Endothelial cell of umbilical vein (primary cell): ENCODE measurements at regions not wholly inside any gene's neighbourhood (a gene's known extent, or its start where the extent isn't known, plus 50 kb on each side); places are given as distances from the start of the nearest gene placed in this dataset.

Experiments
- BruUV-seq: library from RNA; stranded (reverse); fragments of 400-500 nt; replicated peaks from 2 replicates; lab custom pipeline; 2021; lab: Mats Ljungman, UMichigan
- CTCF ChIA-PET: fragments of 300-600, 350-600 bp; sonication (Branson Sonifier 250); formaldehyde crosslinking; loops from one replicate; lab custom pipeline; 2021; ENCODE audit warnings: antibody characterized with exemption, inconsistent platforms; lab: Charles Lee
- POLR2A ChIA-PET: fragments of 300-600, 350-600 bp; sonication (Branson Sonifier 250); formaldehyde crosslinking; loops from one replicate; lab custom pipeline; 2021; ENCODE audit warnings: antibody characterized with exemption, inconsistent platforms; lab: Charles Lee
- DNase-seq: peaks from one replicate; pipeline ENCODE4 v3.0.0-alpha.2; 2011; ENCODE audit warnings: low read depth, low spot score
- FAIRE-seq: peaks from 2 replicates; lab custom pipeline; 2011; peaks lifted over from hg19 to GRCh38; lab: Jason Lieb, UNC
- H2AFZ ChIP-seq: 2 replicates; pipeline ENCODE4 v1.6.0; 2012; ENCODE audit warnings: low read depth, low read length, control low read depth, inconsistent platforms
- H3K27ac ChIP-seq: 2 replicates; pipeline ENCODE4 v1.5.1; 2011; ENCODE audit warnings: low read depth, mild to moderate bottlenecking, control low read depth, low read length, moderate library complexity; ENCODE audit not compliant: insufficient read depth
- H3K27me3 ChIP-seq, 2 experiments: 2 replicates each; pipeline versions ENCODE4 v1.6.0 to v1.6.1; 2011; ENCODE audit warnings: low read length in 2 of 2, mixed read lengths in 1 of 2; ENCODE audit not compliant: control insufficient read depth in 2 of 2, insufficient read depth in 2 of 2
- H3K36me3 ChIP-seq, 2 experiments: 2 replicates in 1 of 2; 3 replicates in 1 of 2; pipeline ENCODE4 v1.5.1; 2011; ENCODE audit warnings: low read length in 2 of 2, mild to moderate bottlenecking in 1 of 2, moderate library complexity in 1 of 2; ENCODE audit not compliant: control insufficient read depth in 2 of 2, insufficient read depth in 2 of 2; ENCODE audit errors: extremely low read depth in 1 of 2
- H3K4me1 ChIP-seq: 3 replicates; pipeline ENCODE4 v1.5.1; 2011; ENCODE audit warnings: mild to moderate bottlenecking, low read length; ENCODE audit not compliant: control insufficient read depth, insufficient read depth; ENCODE audit errors: extremely low read depth
- H3K4me2 ChIP-seq: 2 replicates; pipeline ENCODE4 v1.6.1; 2011; ENCODE audit warnings: low read length, control low read depth, mixed read lengths; ENCODE audit not compliant: insufficient read depth
- H3K4me3 ChIP-seq, 3 experiments: fragments of 200-600 bp in 1 of 3; sonication (generic), shearing (Covaris generic) in 1 of 3; replicated peaks in 1 of 3; 2 replicates each; pipeline ENCODE4 v1.5.1; 2011 to 2016; ENCODE audit warnings: control low read depth in 3 of 3, low read length in 3 of 3, mild to moderate bottlenecking in 2 of 3, inconsistent platforms in 1 of 3, low read depth in 1 of 3, moderate library complexity in 1 of 3; ENCODE audit not compliant: insufficient read depth in 1 of 3
- H3K79me2 ChIP-seq: 2 replicates; pipeline ENCODE4 v1.6.0; 2012; ENCODE audit warnings: low read length, inconsistent platforms; ENCODE audit not compliant: control insufficient read depth, insufficient read depth
- H3K9ac ChIP-seq: replicated peaks from 2 replicates; pipeline ENCODE3; 2011; ENCODE audit warnings: low read length, control low read depth; ENCODE audit not compliant: insufficient read depth; ENCODE audit errors: extremely low read depth
- H3K9me1 ChIP-seq: replicated peaks from 3 replicates; pipeline ENCODE4 v1.6.0; 2011; ENCODE audit warnings: mild to moderate bottlenecking, low read length; ENCODE audit not compliant: control insufficient read depth, insufficient read depth; ENCODE audit errors: extremely low read depth
- H3K9me3 ChIP-seq: replicated peaks from 2 replicates; pipeline ENCODE4 v1.5.1; 2012; ENCODE audit warnings: low read length, inconsistent platforms; ENCODE audit not compliant: control insufficient read depth, insufficient read depth
- H4K20me1 ChIP-seq: replicated peaks from 2 replicates; pipeline ENCODE3; 2011; ENCODE audit warnings: mild to moderate bottlenecking, low read length; ENCODE audit not compliant: control insufficient read depth, insufficient read depth; ENCODE audit errors: extremely low read depth
- EZH2 ChIP-seq: IDR thresholded peaks from 2 replicates; pipeline ENCODE4 v1.6.1; 2012; ENCODE audit warnings: borderline replicate concordance, low read depth, mild to moderate bottlenecking, moderate library complexity, low read length, inconsistent platforms; ENCODE audit not compliant: severe bottlenecking
- FOS ChIP-seq: IDR thresholded peaks from 2 replicates; pipeline ENCODE4 v1.6.1; 2011; ENCODE audit warnings: mild to moderate bottlenecking, low read length, moderate library complexity, borderline replicate concordance; ENCODE audit not compliant: insufficient read depth
- GATA2 ChIP-seq: IDR thresholded peaks from 2 replicates; pipeline ENCODE4 v1.7.0; 2011; ENCODE audit warnings: low read depth, mild to moderate bottlenecking, moderate library complexity, mixed read lengths, low read length; ENCODE audit not compliant: insufficient read length, insufficient read depth
- JUN ChIP-seq: IDR thresholded peaks from 2 replicates; pipeline ENCODE4 v1.6.1; 2011; ENCODE audit warnings: borderline replicate concordance, low read depth; ENCODE audit not compliant: insufficient read length, insufficient read depth
- MYC ChIP-seq: IDR thresholded peaks from one replicate; pipeline ENCODE4 v1.6.1; 2011; ENCODE audit warnings: mild to moderate bottlenecking, low read depth, low read length
- POLR2A ChIP-seq: IDR thresholded peaks from 2 replicates; pipeline ENCODE4 v1.6.1; 2012; ENCODE audit warnings: low read depth, mild to moderate bottlenecking, control low read depth, low read length
- POLR2AphosphoS5 ChIP-seq: IDR thresholded peaks from 2 replicates; pipeline ENCODE4 v1.6.1; 2012; ENCODE audit warnings: low read depth, mild to moderate bottlenecking, control low read depth, low read length, moderate library complexity; ENCODE audit not compliant: insufficient read depth
- dilution Hi-C: fragments of 300-500 bp; cut with MboI; formaldehyde crosslinking; loops from one replicate; pipeline ENCODE4 v1.15.0; 2019; ENCODE audit warnings: low sequenced_read_pairs; ENCODE audit not compliant: extremely low pct_ligation_motif_present
- intact Hi-C: fragments of 100-400 bp; cut with micrococcal nuclease; formaldehyde crosslinking; loops from one replicate; pipeline ENCODE4 v1.10.0; 2022
- TF ChIP-seq, protein P1 (sequence below): IDR thresholded peaks from 2 replicates; pipeline ENCODE4 v1.6.1; 2011; ENCODE audit not compliant: insufficient read depth, insufficient read length
- TF ChIP-seq, protein P2 (sequence below), 2 donors: IDR thresholded peaks; 1 replicate in 1 of 2; 2 replicates in 1 of 2; pipeline ENCODE4 v1.5.1; 2011; ENCODE audit warnings: low read length in 2 of 2, mild to moderate bottlenecking in 2 of 2, moderate library complexity in 2 of 2, control low read depth in 1 of 2, inconsistent platforms in 1 of 2, low read depth in 1 of 2; ENCODE audit not compliant: insufficient read depth in 1 of 2; ENCODE audit errors: extremely low read depth in 1 of 2

DNA sequence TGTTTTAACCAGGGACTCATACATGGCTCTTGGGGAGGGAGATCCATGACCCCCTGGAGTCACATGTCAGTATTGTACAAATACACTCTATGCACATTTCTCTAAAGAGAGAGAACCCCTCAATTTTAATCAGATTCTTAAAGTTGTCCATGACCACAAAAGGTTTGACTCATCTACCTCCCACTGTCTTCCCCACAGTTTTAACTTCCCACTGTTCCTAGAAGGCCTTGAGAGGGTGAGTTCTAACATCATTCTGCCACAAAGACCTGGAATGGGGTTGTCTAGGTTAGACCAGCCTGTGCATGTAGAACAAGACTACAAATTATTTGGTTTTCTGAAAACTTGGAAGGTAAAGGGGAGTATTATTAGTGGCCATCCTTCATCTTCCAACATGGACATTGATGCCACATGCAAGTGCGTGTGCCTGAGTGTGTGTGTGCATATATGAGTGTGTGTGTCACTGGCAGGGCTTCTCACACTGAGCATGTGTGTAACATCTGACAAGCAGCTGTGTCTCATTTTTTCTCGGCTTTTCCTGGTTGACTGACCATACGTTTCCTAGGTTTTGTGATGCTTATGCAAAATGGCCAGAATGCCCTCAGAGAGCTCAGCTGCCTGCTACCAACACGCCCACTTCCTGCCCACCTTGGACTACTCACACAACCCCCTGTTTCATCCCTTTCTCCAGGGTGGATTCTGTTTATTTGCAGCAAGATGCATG lies 94.6 kb upstream of the LGALSL start:
- Histone ChIP-seq H4K20me1 (no peaks in the 10 kb centered on the region), H3K27me3 (peaks cover 12 to 24% of the 10 kb centered on the region in 2 experiments), H3K4me2 (no peak overlapping the region), H3K9ac (no peak overlapping the region), H3K9me1 (no peaks in the 10 kb centered on the region), H3K9me3 (no peaks in the 10 kb centered on the region), H2AFZ (peak overlapping the region; percentile 53), H3K79me2 (no peaks in the 10 kb centered on the region), H3K4me3 (no peak overlapping the region), H3K27ac (no peak overlapping the region), H3K36me3 (no peaks in the 10 kb centered on the region), H3K4me1 (peaks cover 3% of the 10 kb centered on the region)
- CTCF ChIA-PET = interaction anchor here (0.9 to 2.2 kb wide), 6 partner anchors 28 to 529 kb away, joined by 3 to 18 read pairs (median 6); no protein-coding TSS in a partner anchor
- DNase-seq (no peak), FAIRE-seq (no peak)
- no TSS peak for BruUV-seq
- dilution Hi-C loops (no loop called here), intact Hi-C loops (no loop called here)
- TF ChIP-seq EZH2 (no peak), FOS (no peak), POLR2A (no peak), MYC (no peak), POLR2AphosphoS5 (no peak), JUN (no peak), GATA2 (no peak)
- TF ChIP-seq, protein P1, sequence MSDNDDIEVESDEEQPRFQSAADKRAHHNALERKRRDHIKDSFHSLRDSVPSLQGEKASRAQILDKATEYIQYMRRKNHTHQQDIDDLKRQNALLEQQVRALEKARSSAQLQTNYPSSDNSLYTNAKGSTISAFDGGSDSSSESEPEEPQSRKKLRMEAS = no peak
- TF ChIP-seq, protein P2, sequence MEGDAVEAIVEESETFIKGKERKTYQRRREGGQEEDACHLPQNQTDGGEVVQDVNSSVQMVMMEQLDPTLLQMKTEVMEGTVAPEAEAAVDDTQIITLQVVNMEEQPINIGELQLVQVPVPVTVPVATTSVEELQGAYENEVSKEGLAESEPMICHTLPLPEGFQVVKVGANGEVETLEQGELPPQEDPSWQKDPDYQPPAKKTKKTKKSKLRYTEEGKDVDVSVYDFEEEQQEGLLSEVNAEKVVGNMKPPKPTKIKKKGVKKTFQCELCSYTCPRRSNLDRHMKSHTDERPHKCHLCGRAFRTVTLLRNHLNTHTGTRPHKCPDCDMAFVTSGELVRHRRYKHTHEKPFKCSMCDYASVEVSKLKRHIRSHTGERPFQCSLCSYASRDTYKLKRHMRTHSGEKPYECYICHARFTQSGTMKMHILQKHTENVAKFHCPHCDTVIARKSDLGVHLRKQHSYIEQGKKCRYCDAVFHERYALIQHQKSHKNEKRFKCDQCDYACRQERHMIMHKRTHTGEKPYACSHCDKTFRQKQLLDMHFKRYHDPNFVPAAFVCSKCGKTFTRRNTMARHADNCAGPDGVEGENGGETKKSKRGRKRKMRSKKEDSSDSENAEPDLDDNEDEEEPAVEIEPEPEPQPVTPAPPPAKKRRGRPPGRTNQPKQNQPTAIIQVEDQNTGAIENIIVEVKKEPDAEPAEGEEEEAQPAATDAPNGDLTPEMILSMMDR (IDR thresholded peaks at IDR 0.05; ENCODE audit: extremely low read depth in 1 of 2, insufficient read depth in 1 of 2, low read depth in 1 of 2, low read length in 2 of 2) = no peak
- POLR2A ChIA-PET = no interaction called here
